GM12873 (cell line): ENCODE measurements at regions not wholly inside any gene's neighbourhood (a gene's known extent, or its start where the extent isn't known, plus 50 kb on each side); places are given as distances from the start of the nearest gene placed in this dataset.

Experiments used
- CTCF ChIP-seq: IDR thresholded peaks from 2 replicates; pipeline ENCODE4 v1.5.1; 2012; ENCODE audit warnings: low read depth, mild to moderate bottlenecking, moderate library complexity, low read length, control low read depth; ENCODE audit not compliant: insufficient read depth; ENCODE audit errors: missing control alignments

DNA sequence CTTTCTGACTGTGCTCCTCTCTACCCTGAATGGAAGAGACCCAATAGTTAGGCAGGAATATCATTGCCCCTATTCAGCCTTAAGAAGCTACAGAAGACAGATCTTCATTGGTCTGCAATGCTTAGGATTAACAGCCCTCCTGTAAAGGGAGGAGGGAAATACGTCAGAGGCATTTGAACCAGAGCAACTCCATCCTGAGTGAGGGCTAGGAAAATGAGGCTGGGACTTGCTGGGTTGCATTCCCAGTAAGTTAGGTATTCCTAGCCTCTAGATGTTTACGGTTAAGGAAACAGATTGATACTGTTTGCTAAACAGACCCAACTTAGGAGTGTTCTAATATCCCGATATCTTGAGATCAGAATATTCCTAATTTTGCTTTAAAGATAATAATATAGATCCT lies 63.5 kb downstream of the PCDH18 start:
- TF ChIP-seq CTCF = no peak

DNA sequence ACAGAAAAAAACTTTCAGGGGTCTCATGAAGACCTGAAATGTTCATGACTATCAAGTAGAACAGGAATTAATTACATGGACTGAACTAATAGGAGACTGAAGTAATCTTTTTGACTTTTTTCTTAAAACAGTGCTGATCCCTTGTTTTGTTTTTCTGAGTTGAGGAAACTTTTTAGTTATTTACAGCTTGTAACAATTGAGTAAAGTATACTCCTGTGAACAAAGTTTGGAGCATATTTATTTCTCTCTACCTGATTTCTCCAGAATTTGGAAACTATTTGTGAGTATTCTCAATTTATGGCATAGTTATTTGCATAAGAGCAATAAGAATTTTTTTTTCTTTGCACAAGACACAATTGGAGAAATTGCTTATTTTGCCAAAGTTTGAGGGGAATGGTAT lies 64.8 kb downstream of the PCDH18 start:
- TF ChIP-seq CTCF = no peak

DNA sequence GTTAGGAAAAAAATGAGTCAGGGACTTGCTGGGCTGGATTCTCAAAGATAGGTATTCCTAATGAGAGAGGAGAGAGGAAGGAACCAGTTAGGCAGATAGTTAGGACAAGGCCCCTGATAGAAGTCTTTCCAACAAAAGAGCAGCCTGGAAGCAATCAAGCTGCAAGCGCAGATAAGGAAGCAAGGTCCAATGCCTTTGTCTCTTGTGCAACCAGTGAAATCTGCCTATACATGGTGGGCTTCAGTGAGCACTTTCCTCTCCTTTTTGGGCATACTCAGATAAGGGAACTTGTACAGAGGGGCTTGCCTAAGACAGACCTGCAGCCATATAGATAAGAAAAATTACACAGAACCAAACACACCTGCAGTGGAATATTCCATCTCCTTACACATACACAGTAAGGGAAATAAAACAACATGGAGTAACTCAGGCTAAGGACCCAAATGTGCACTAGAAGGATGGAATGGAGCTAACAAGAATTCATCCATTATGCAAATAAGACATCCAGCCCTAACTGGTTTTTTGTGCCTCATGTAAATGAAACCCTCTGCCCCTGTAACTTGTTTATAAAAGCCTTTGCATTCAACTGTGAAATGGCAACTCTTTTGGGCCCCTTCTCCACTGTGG lies 68.8 kb downstream of the PCDH18 start:
- TF ChIP-seq CTCF = no peak

- TF ChIP-seq CTCF = no peak
Observed at GRCh38 chr4:137455647-137456321, 76.5 kb downstream of the PCDH18 start.

DNA sequence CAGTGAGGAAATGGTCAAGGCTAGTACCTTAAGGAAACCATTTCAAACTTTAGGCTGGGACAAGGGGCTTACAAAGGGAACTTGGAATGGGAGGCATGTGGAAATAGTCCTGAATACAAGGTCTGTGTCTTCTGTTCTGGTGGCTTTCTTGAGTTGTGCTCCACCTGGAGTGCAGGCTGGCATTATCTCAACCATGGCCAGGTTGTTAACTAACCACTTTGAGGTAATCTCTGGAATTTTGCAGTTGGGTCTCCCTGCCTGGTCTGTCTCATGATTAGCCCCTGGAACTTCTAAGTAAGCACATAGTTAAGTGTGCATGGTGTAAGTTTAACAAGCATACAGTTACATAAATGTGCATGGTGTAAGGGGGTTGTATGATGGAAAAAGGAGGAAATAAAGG lies 77.5 kb downstream of the PCDH18 start:
- TF ChIP-seq CTCF = no peak

GRCh38 chr4:137452799-137453198 lies 79.5 kb downstream of the PCDH18 start:
- no peak for TF ChIP-seq CTCF

DNA sequence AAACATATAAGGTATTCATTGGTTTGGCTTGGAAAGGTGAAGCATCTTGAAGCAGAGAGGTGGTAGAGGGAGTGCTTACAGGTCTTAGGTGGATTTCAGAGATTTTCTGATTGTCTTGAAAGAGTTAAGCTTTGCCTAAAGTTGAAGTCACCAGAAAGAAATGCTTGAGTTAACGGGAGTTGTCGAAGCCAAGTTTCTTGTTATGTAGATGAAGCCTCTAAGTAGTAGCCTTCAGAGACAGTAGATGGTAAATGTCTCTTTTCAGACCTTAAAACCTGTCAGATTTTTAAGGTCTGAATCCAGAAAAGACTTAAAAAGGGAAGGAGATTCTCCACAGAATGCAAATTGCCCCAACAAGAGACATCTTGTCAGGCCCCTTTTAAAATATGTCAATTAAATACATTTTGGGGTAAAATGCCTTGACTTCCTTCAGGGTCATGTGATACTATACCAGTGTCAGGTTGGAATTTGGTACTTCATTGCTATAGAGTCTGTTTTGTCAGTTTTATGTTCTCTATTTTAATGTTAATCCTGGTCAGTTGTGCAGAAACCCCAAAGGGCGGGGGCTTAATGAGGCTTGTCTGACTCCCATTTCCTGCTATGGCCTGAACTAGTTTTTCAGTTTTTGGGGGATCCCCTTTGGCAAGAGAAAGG lies 81.0 kb downstream of the PCDH18 start:
- no peak for TF ChIP-seq CTCF
